ENCODE measurements at regions not wholly inside any gene's neighbourhood (a gene's known extent, or its start where the extent isn't known, plus 50 kb on each side); places are given as distances from the start of the nearest gene placed in this dataset.

DNA sequence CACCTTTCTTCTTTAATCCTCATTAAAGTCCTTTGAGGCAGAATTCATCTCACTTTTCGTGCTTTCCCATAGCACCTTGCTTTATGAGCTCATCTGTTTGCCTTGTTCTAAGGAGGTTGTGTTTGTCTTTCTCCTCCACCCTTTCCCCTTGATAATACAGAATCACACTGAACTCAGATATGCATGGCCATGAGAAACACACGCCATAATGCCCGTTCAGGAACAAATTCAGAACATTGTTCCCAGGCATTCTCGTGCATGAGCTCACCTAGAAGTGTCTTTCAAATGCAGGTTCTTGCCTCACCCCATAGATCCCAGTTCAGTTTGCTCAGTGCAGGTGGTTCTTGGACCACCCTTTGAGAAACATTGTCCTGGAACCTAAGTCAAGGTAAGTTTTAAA lies 71.1 kb downstream of the TMEM114 start:
- no peak for DNase-seq (ENCODE audit: low spot score, unreplicated experiment)
- Mint-ChIP-seq H3K4me3 (ENCODE audit: low read depth) (no peak overlapping the region), H3K9me3 (ENCODE audit: low read depth) (peaks cover 5% of the 10 kb centered on the region), H3K27ac (peak overlapping the region; percentile 18), H3K4me1 (ENCODE audit: low read depth) (peaks cover 6% of the 10 kb centered on the region), H3K27me3 (peaks cover 13% of the 10 kb centered on the region), H3K36me3 (ENCODE audit: insufficient read depth) (no peaks in the 10 kb centered on the region)
- TF ChIP-seq, protein P1, sequence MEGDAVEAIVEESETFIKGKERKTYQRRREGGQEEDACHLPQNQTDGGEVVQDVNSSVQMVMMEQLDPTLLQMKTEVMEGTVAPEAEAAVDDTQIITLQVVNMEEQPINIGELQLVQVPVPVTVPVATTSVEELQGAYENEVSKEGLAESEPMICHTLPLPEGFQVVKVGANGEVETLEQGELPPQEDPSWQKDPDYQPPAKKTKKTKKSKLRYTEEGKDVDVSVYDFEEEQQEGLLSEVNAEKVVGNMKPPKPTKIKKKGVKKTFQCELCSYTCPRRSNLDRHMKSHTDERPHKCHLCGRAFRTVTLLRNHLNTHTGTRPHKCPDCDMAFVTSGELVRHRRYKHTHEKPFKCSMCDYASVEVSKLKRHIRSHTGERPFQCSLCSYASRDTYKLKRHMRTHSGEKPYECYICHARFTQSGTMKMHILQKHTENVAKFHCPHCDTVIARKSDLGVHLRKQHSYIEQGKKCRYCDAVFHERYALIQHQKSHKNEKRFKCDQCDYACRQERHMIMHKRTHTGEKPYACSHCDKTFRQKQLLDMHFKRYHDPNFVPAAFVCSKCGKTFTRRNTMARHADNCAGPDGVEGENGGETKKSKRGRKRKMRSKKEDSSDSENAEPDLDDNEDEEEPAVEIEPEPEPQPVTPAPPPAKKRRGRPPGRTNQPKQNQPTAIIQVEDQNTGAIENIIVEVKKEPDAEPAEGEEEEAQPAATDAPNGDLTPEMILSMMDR (IDR thresholded peaks at IDR 0.05; ENCODE audit: unreplicated experiment): no peak

DNA sequence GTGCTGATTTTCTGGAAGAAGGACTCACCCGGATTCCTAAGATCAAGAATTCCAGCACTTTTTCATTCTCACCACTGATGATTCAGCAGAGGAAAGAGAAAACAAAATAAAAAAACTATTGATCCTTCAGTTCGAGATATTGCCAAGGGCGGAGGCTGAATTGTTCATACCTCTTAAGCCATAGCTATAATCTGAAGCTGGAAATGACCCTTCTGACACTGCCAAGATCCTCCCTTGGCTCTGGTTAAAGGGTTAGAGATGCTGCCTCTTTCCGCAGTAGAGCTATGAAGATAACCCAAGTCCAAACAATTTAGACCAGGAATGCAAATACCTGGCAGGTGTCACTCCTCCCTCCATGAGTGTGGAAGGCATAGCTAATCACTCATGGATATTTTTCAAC lies 73.0 kb downstream of the TMEM114 start:
- no peak overlapping the region for H3K27ac Mint-ChIP-seq
- H3K4me1 Mint-ChIP-seq (ENCODE audit: low read depth): peaks cover 6% of the 10 kb centered on the region
- no peak for DNase-seq (ENCODE audit: low spot score, unreplicated experiment)
- no peaks in the 10 kb centered on the region for H3K36me3 Mint-ChIP-seq (ENCODE audit: insufficient read depth)
- TF ChIP-seq, protein P1 (IDR thresholded peaks at IDR 0.05; ENCODE audit: unreplicated experiment): no peak
- H3K4me3 Mint-ChIP-seq (ENCODE audit: low read depth): no peak overlapping the region
- peaks cover 5% of the 10 kb centered on the region for H3K9me3 Mint-ChIP-seq (ENCODE audit: low read depth)
- H3K27me3 Mint-ChIP-seq: peaks cover 11% of the 10 kb centered on the region

DNA sequence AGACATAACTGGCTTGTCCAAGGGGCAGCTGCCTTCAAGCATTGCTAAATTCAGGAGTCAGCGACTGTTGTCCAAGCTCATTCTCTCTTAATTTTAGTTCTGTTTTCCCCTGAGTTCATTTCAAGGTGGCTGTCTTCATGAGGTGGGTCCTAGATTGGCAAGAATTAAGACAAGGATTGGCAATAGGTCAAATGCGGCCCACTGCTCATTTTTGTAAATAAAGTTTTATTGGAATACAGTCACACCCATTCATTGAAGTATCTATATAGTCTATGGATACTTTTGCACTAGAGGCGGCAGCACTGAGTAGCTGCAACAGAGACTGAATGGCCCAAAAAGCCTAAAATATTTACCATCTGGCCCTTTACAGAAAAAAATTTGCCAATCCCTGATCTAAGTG lies 73.8 kb downstream of the TMEM114 start:
- H3K4me3 Mint-ChIP-seq (ENCODE audit: low read depth): no peak overlapping the region
- no peak for DNase-seq (ENCODE audit: low spot score, unreplicated experiment)
- no peak overlapping the region for H3K27ac Mint-ChIP-seq
- TF ChIP-seq, protein P1 (IDR thresholded peaks at IDR 0.05; ENCODE audit: unreplicated experiment): no peak
- no peaks in the 10 kb centered on the region for H3K36me3 Mint-ChIP-seq (ENCODE audit: insufficient read depth)
- H3K9me3 Mint-ChIP-seq (ENCODE audit: low read depth): peaks cover 5% of the 10 kb centered on the region
- H3K4me1 Mint-ChIP-seq (ENCODE audit: low read depth): peaks cover 6% of the 10 kb centered on the region
- H3K27me3 Mint-ChIP-seq: peaks cover 11% of the 10 kb centered on the region

DNA sequence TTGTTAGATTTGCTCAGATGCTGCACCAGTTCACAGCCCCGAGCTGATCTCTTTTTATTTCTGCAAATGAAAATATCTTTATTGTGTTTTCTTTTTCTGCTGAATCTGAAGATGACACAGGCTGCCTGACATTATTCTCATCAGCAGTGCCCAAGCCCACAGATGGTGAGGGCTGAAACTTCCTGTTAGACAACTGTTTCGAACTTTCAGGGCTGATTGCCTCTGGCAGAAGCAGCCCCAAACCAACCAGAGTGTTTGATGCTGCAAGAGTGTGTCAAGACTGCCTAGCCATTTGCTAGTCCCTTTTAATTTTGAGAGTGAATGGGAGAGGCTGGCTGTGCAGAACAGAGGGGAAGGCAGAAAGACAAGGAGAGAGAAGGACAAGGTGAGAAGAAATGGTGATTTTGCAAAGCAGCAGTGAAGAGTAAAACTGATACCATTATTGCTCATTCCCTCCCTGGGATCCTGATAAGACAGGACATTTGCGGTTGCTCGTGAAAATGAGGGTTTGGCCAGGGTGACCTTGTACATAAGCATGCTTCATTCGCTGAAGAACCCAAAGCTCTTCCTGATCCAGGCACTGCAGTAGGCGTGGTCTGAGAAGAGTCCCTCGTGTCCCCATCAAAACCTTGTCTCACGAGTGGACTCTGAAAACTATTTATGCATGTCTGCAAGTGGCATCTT lies 77.2 kb downstream of the TMEM114 start:
- Mint-ChIP-seq H3K27me3 (peaks cover 14% of the 10 kb centered on the region), H3K4me3 (ENCODE audit: low read depth) (no peak overlapping the region), H3K36me3 (ENCODE audit: insufficient read depth) (no peaks in the 10 kb centered on the region), H3K9me3 (ENCODE audit: low read depth) (no peaks in the 10 kb centered on the region), H3K27ac (no peak overlapping the region), H3K4me1 (ENCODE audit: low read depth) (no peaks in the 10 kb centered on the region)
- TF ChIP-seq, protein P1 (IDR thresholded peaks at IDR 0.05; ENCODE audit: unreplicated experiment): no peak
- DNase-seq (ENCODE audit: low spot score, unreplicated experiment): no peak

DNA sequence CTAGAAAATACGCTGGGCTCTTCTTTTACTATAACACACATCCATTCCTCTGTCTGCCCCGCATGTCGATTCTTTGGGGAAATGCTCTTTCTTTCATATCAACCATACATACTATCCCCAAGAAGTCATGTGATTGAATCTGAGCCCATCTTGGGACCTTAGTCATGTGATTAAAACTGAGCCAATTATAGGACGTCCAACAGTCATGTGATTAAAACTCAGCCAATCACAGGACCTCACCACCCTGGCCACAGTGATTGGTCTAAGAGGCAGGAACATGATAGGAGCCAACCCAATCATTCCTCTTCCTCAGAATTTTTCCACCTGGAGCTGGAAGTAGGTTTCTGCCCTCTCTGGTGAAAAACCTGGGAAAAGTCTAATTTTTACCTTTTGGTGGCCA lies 78.8 kb downstream of the TMEM114 start:
- H3K27me3 Mint-ChIP-seq: peaks cover 22% of the 10 kb centered on the region
- no peaks in the 10 kb centered on the region for H3K4me1 Mint-ChIP-seq (ENCODE audit: low read depth)
- H3K4me3 Mint-ChIP-seq (ENCODE audit: low read depth): no peak overlapping the region
- H3K9me3 Mint-ChIP-seq (ENCODE audit: low read depth): no peaks in the 10 kb centered on the region
- no peaks in the 10 kb centered on the region for H3K36me3 Mint-ChIP-seq (ENCODE audit: insufficient read depth)
- no peak for DNase-seq (ENCODE audit: low spot score, unreplicated experiment)
- TF ChIP-seq, protein P1 (IDR thresholded peaks at IDR 0.05; ENCODE audit: unreplicated experiment): no peak
- no peak overlapping the region for H3K27ac Mint-ChIP-seq
